Upper lobe of right lung (tissue), 1 donor: ENCODE measurements at regions not wholly inside any gene's neighbourhood (a gene's known extent, or its start where the extent isn't known, plus 50 kb on each side); places are given as distances from the start of the nearest gene placed in this dataset.

Experiments
- ATAC-seq: fragments of 200-7000 bp; cut with Tn5 transposase; one replicate; pipeline ENCODE4 v1.9.1; 2020; ENCODE audit warnings: mild to moderate bottlenecking, moderate library complexity
- DNase-seq: peaks from one replicate; pipeline ENCODE4 v3.0.0-alpha.2; 2020
- H3K27ac ChIP-seq: fragments of 200-600 bp; one replicate; pipeline ENCODE4 v1.8.0; 2022
- H3K27me3 ChIP-seq: fragments of 200-600 bp; one replicate; pipeline ENCODE4 v1.8.0; 2022; ENCODE audit warnings: mild to moderate bottlenecking
- H3K36me3 ChIP-seq: fragments of 200-600 bp; one replicate; pipeline ENCODE4 v1.8.0; 2022
- H3K4me1 ChIP-seq: fragments of 200-600 bp; one replicate; pipeline ENCODE4 v1.8.0; 2022
- H3K4me3 ChIP-seq: fragments of 200-600 bp; one replicate; pipeline ENCODE4 v1.8.0; 2022; ENCODE audit warnings: mild to moderate bottlenecking
- H3K9me3 ChIP-seq: fragments of 200-600 bp; one replicate; pipeline ENCODE4 v1.8.0; 2022
- CTCF ChIP-seq: fragments of 200-600 bp; IDR thresholded peaks from one replicate; pipeline ENCODE4 v1.8.0; 2022; ENCODE audit warnings: antibody characterized with exemption
- intact Hi-C: fragments of 100-400 bp; cut with DNase I; formaldehyde crosslinking; loops from one replicate; pipeline ENCODE4 v1.11.0; 2022
- donor health status: DM: no; HTN: yes; CAD: no; lungs with severe emphysema.

- H3K36me3 ChIP-seq, result no peaks in the 10 kb centered on the region
- no peaks in the 10 kb centered on the region for H3K9me3 ChIP-seq
- H3K4me3 ChIP-seq, result no peak overlapping the region
- no peak for ATAC-seq
- DNase-seq, result no peak
- TF ChIP-seq CTCF, result no peak
- H3K27ac ChIP-seq, result no peak overlapping the region
- peaks cover 13% of the 10 kb centered on the region for H3K4me1 ChIP-seq
- intact Hi-C loops, result no loop called here
- H3K27me3 ChIP-seq, result no peaks in the 10 kb centered on the region
These were observed 159.5 kb downstream of the COL6A3 start for GRCh38 chr2:237254369-237254861.

- no peak overlapping the region for H3K27ac ChIP-seq
- no peak overlapping the region for H3K4me3 ChIP-seq
- peaks cover 13% of the 10 kb centered on the region for H3K4me1 ChIP-seq
- intact Hi-C loops, result no loop called here
- no peaks in the 10 kb centered on the region for H3K9me3 ChIP-seq
- H3K27me3 ChIP-seq, result no peaks in the 10 kb centered on the region
- no peak for DNase-seq
- no peak for TF ChIP-seq CTCF
- no peak for ATAC-seq
- H3K36me3 ChIP-seq, result no peaks in the 10 kb centered on the region
These were observed 158.9 kb downstream of the COL6A3 start for GRCh38 chr2:237254911-237255578.

GRCh38 chr2:237256887-237257286 is 157.1 kb downstream of the COL6A3 start:
- Histone ChIP-seq H3K4me3 (no peak overlapping the region), H3K36me3 (no peaks in the 10 kb centered on the region), H3K27me3 (no peaks in the 10 kb centered on the region), H3K4me1 (peaks cover 13% of the 10 kb centered on the region), H3K9me3 (no peaks in the 10 kb centered on the region), H3K27ac (peak overlapping the region; percentile 75)
- intact Hi-C loops, result no loop called here
- TF ChIP-seq CTCF, result no peak
- DNase-seq (no peak), ATAC-seq (no peak)

- Histone ChIP-seq H3K36me3 (no peaks in the 10 kb centered on the region), H3K27ac (peak overlapping the region; percentile 75), H3K4me3 (no peak overlapping the region), H3K27me3 (no peaks in the 10 kb centered on the region), H3K4me1 (peaks cover 13% of the 10 kb centered on the region), H3K9me3 (no peaks in the 10 kb centered on the region)
- intact Hi-C loops, result no loop called here
- ATAC-seq, result peak; percentile 46
- DNase-seq, result no peak
- TF ChIP-seq CTCF, result no peak
These were observed 156.5 kb downstream of the COL6A3 start for GRCh38 chr2:237257471-237257951.

GRCh38 chr2:237258116-237258515 is 155.8 kb downstream of the COL6A3 start:
- Histone ChIP-seq H3K27ac (peak overlapping the region; percentile 75), H3K27me3 (no peaks in the 10 kb centered on the region), H3K4me3 (no peak overlapping the region), H3K36me3 (no peaks in the 10 kb centered on the region), H3K4me1 (peaks cover 15% of the 10 kb centered on the region), H3K9me3 (no peaks in the 10 kb centered on the region)
- DNase-seq, result no peak
- no peak for TF ChIP-seq CTCF
- peak; percentile 61 for ATAC-seq
- intact Hi-C loops, result no loop called here
